GM23248 (cell line): ENCODE measurements at regions not wholly inside any gene's neighbourhood (a gene's known extent, or its start where the extent isn't known, plus 50 kb on each side); places are given as distances from the start of the nearest gene placed in this dataset.

Experiments used
- EZH2 ChIP-seq: fragments of 200-600 bp; sonication (generic); IDR thresholded peaks from 2 replicates; pipeline ENCODE4 v1.6.1; 2018; ENCODE audit warnings: antibody characterized with exemption, mild to moderate bottlenecking; ENCODE audit not compliant: insufficient read depth, poor library complexity, severe bottlenecking
- EZH2phosphoT487 ChIP-seq: fragments of 200-600 bp; sonication (generic); IDR thresholded peaks from 2 replicates; pipeline ENCODE4 v1.6.1; 2018; ENCODE audit warnings: antibody characterized with exemption, moderate library complexity, mild to moderate bottlenecking, low read depth; ENCODE audit not compliant: insufficient read depth

DNA sequence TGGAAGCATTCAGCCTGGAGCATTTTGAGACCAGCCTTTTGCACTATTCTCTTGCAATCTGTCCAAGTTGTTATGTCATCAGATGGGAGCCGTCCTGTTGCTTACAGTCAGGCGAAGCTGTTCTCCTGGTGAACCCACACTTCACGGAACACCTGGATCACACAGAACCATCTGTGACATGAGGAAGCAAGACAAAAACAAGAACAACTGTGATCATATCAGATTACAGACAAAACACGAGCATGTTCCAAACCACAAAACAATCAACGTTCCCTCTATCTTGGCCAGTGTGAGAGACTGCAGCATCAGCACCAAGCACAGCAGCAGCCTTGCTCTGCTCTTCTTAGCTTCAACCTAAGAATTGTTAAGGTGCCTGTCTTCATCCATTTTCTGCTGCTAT is 180.5 kb upstream of the SFSWAP start:
- TF ChIP-seq EZH2 (no peak), EZH2phosphoT487 (no peak)
